ENCODE measurements at regions not wholly inside any gene's neighbourhood (a gene's known extent, or its start where the extent isn't known, plus 50 kb on each side); places are given as distances from the start of the nearest gene placed in this dataset.

GRCh38 chr4:53959343-53960120, 104.9 kb downstream of the CHIC2 start:
- in situ Hi-C loops (cut with HindIII; ENCODE audit: low sequenced_read_pairs) = no loop called here

- in situ Hi-C loops (cut with HindIII; ENCODE audit: low sequenced_read_pairs) = no loop called here
These were observed 108.0 kb downstream of the CHIC2 start for GRCh38 chr4:53956454-53956853.

GRCh38 chr4:53956053-53956452, 108.4 kb downstream of the CHIC2 start:
- in situ Hi-C loops (cut with HindIII; ENCODE audit: low sequenced_read_pairs) = no loop called here

- in situ Hi-C loops (cut with HindIII; ENCODE audit: low sequenced_read_pairs) = no loop called here
These were observed 113.0 kb downstream of the CHIC2 start for GRCh38 chr4:53951414-53951813.

- in situ Hi-C loops (cut with HindIII; ENCODE audit: low sequenced_read_pairs) = no loop called here
These were observed 120.9 kb downstream of the CHIC2 start for GRCh38 chr4:53943345-53944085.

GRCh38 chr4:53942712-53943111, 121.7 kb downstream of the CHIC2 start:
- in situ Hi-C loops (cut with HindIII; ENCODE audit: low sequenced_read_pairs) = no loop called here

GRCh38 chr4:53941331-53941730, 123.1 kb downstream of the CHIC2 start:
- in situ Hi-C loops (cut with HindIII; ENCODE audit: low sequenced_read_pairs) = no loop called here

GRCh38 chr4:53939892-53940291, 124.5 kb downstream of the CHIC2 start:
- in situ Hi-C loops (cut with HindIII; ENCODE audit: low sequenced_read_pairs) = loop anchor here (10.0 kb wide), 1 partner anchor 275 kb away; no protein-coding TSS in a partner anchor

- in situ Hi-C loops (cut with HindIII; ENCODE audit: low sequenced_read_pairs) = loop anchor here (10.0 kb wide), 1 partner anchor 277 kb away; no protein-coding TSS in a partner anchor
These were observed 126.5 kb downstream of the CHIC2 start for GRCh38 chr4:53937918-53938317.

GRCh38 chr4:53937327-53937726, 127.1 kb downstream of the CHIC2 start:
- in situ Hi-C loops (cut with HindIII; ENCODE audit: low sequenced_read_pairs) = loop anchor here (10.0 kb wide), 1 partner anchor 277 kb away; no protein-coding TSS in a partner anchor

GRCh38 chr4:53935780-53936179, 128.6 kb downstream of the CHIC2 start:
- in situ Hi-C loops (cut with HindIII; ENCODE audit: low sequenced_read_pairs) = loop anchor here (10.0 kb wide), 1 partner anchor 279 kb away; no protein-coding TSS in a partner anchor

GRCh38 chr4:53932796-53933610, 131.4 kb downstream of the CHIC2 start:
- in situ Hi-C loops (cut with HindIII; ENCODE audit: low sequenced_read_pairs) = loop anchor here (10.0 kb wide), 1 partner anchor 282 kb away; no protein-coding TSS in a partner anchor

GRCh38 chr4:53931461-53931961, 132.9 kb downstream of the CHIC2 start:
- in situ Hi-C loops (cut with HindIII; ENCODE audit: low sequenced_read_pairs) = loop anchor here (10.0 kb wide), 1 partner anchor 283 kb away; no protein-coding TSS in a partner anchor

- in situ Hi-C loops (cut with HindIII; ENCODE audit: low sequenced_read_pairs) = loop anchor here (10.0 kb wide), 1 partner anchor 285 kb away; no protein-coding TSS in a partner anchor
These were observed 134.2 kb downstream of the CHIC2 start for GRCh38 chr4:53929955-53930798.

GRCh38 chr4:53929311-53929710, 135.1 kb downstream of the CHIC2 start:
- in situ Hi-C loops (cut with HindIII; ENCODE audit: low sequenced_read_pairs) = no loop called here

GRCh38 chr4:53928825-53929224, 135.6 kb downstream of the CHIC2 start:
- in situ Hi-C loops (cut with HindIII; ENCODE audit: low sequenced_read_pairs) = no loop called here

- in situ Hi-C loops (cut with HindIII; ENCODE audit: low sequenced_read_pairs) = no loop called here
These were observed 139.3 kb downstream of the CHIC2 start for GRCh38 chr4:53925050-53925605.

GRCh38 chr4:53924333-53925049, 139.9 kb downstream of the CHIC2 start:
- in situ Hi-C loops (cut with HindIII; ENCODE audit: low sequenced_read_pairs) = no loop called here

- in situ Hi-C loops (cut with HindIII; ENCODE audit: low sequenced_read_pairs) = no loop called here
These were observed 140.5 kb downstream of the CHIC2 start for GRCh38 chr4:53923921-53924320.

All from DLD1 (cell line).